Naive thymus-derived CD4-positive, alpha-beta T cell (primary cell): ENCODE measurements at regions not wholly inside any gene's neighbourhood (a gene's known extent, or its start where the extent isn't known, plus 50 kb on each side); places are given as distances from the start of the nearest gene placed in this dataset.

ENCODE experiments used
- ATAC-seq: fragments of 150-1000 bp; cut with Tn5 transposase; 2 replicates; pipeline ENCODE4 v1.10.0; 2021; ENCODE audit warnings: mild to moderate bottlenecking, moderate library complexity
- CTCF ChIA-PET: fragments of 350-600 bp; sonication (Branson Sonifier 250); formaldehyde crosslinking; loops from one replicate; lab custom pipeline; 2021; ENCODE audit warnings: antibody characterized with exemption; lab: Charles Lee
- POLR2A ChIA-PET: fragments of 350-600 bp; sonication (Branson Sonifier 250); formaldehyde crosslinking; loops from one replicate; lab custom pipeline; 2021; ENCODE audit warnings: antibody characterized with exemption, inconsistent platforms; lab: Charles Lee
- DNase-seq, 9 donors: peaks; one replicate each; pipeline versions ENCODE4 v3.0.0 to v3.0.0-alpha.2; 2020 to 2022; ENCODE audit warnings: mixed read lengths in 1 of 9
- H3K27ac ChIP-seq: one replicate; pipeline ENCODE4 v1.7.0; 2013; ENCODE audit warnings: mild to moderate bottlenecking, low read depth, low read length, moderate library complexity
- H3K27me3 ChIP-seq, 2 donors: one replicate each; pipeline ENCODE4 v1.7.0; 2013; ENCODE audit warnings: low read length in 2 of 2, mild to moderate bottlenecking in 2 of 2, moderate library complexity in 2 of 2; ENCODE audit not compliant: control insufficient read depth in 2 of 2, insufficient read depth in 2 of 2
- H3K36me3 ChIP-seq, 3 experiments: 1 replicate in 2 of 3; 2 replicates in 1 of 3; pipeline ENCODE4 v1.7.0; 2013; ENCODE audit warnings: low read length in 3 of 3, mild to moderate bottlenecking in 3 of 3, moderate library complexity in 1 of 3; ENCODE audit not compliant: insufficient read depth in 3 of 3, control insufficient read depth in 2 of 3
- H3K4me1 ChIP-seq, 2 donors: one replicate each; pipeline ENCODE4 v1.7.0; 2013; ENCODE audit warnings: low read length in 2 of 2, mild to moderate bottlenecking in 2 of 2, moderate library complexity in 1 of 2; ENCODE audit not compliant: control insufficient read depth in 2 of 2, insufficient read depth in 2 of 2
- H3K4me3 ChIP-seq: 2 replicates; pipeline ENCODE4 v1.7.0; 2013; ENCODE audit warnings: mild to moderate bottlenecking, low read length
- H3K9me3 ChIP-seq, 3 experiments: 1 replicate in 2 of 3; 2 replicates in 1 of 3; pipeline ENCODE4 v1.7.0; 2013; ENCODE audit warnings: low read length in 3 of 3; ENCODE audit not compliant: control insufficient read depth in 2 of 3
- H3K27ac Mint-ChIP-seq, 9 donors: one replicate each; pipeline ENCODE4 v1.8.0; 2020 to 2022; ENCODE audit warnings: mixed read lengths in 9 of 9, mild to moderate bottlenecking in 8 of 9, moderate library complexity in 5 of 9, inconsistent platforms in 2 of 9
- H3K27me3 Mint-ChIP-seq, 5 donors: one replicate each; pipeline ENCODE4 v1.8.0; 2021 to 2022; ENCODE audit warnings: mixed read lengths in 5 of 5, mild to moderate bottlenecking in 1 of 5
- H3K36me3 Mint-ChIP-seq, 5 donors: one replicate each; pipeline ENCODE4 v1.8.0; 2020 to 2022; ENCODE audit warnings: mixed read lengths in 5 of 5, mild to moderate bottlenecking in 3 of 5, inconsistent platforms in 1 of 5
- H3K4me1 Mint-ChIP-seq, 7 donors: one replicate each; pipeline ENCODE4 v1.8.0; 2020 to 2022; ENCODE audit warnings: mixed read lengths in 7 of 7, mild to moderate bottlenecking in 3 of 7, inconsistent platforms in 1 of 7
- H3K4me3 Mint-ChIP-seq, 10 donors: one replicate each; pipeline ENCODE4 v1.8.0; 2020 to 2022; ENCODE audit warnings: mild to moderate bottlenecking in 10 of 10, mixed read lengths in 10 of 10, moderate library complexity in 6 of 10, inconsistent platforms in 2 of 10
- H3K9me3 Mint-ChIP-seq, 11 donors: one replicate each; pipeline ENCODE4 v1.8.0; 2020 to 2022; ENCODE audit warnings: mixed read lengths in 11 of 11, mild to moderate bottlenecking in 4 of 11, inconsistent platforms in 1 of 11, moderate library complexity in 1 of 11
- intact Hi-C, 2 donors: fragments of 100-400 bp; cut with micrococcal nuclease; formaldehyde crosslinking; loops; one replicate each; pipeline ENCODE4 v1.15.1; 2023

DNA sequence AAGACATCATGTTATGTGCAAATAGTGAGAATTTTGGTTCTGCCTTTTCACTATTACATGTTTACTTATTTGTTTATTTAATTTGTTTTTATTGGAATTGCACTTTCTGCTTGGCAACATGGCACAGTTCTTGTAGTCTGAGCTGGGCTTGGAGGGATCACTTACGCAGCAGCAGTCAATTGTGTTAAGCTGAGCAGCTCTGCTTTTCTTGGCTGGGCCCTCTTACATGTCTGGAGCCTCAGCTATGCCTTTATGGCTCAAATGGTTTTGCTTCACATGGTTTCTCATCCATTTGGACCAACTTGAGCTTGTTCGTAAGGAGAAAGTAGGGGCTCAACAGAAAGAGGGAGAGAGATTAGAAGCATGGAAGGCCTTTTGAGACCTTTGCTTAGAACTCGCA lies 327.5 kb upstream of the EPHA7 start:
- Histone ChIP-seq H3K27ac (no peak overlapping the region), H3K9me3 (no peaks in the 10 kb centered on the region), H3K36me3 (no peaks in the 10 kb centered on the region), H3K27me3 (no peaks in the 10 kb centered on the region), H3K4me3 (no peak overlapping the region), H3K4me1 (no peaks in the 10 kb centered on the region)
- Mint-ChIP-seq H3K9me3 (peaks cover 0 to 13% (median under 1%) of the 10 kb centered on the region in 11 donors), H3K36me3 (no peaks in the 10 kb centered on the region), H3K4me1 (no peaks in the 10 kb centered on the region), H3K27ac (no peak overlapping the region), H3K4me3 (no peak overlapping the region), H3K27me3 (no peaks in the 10 kb centered on the region)
- ATAC-seq (no peak), DNase-seq (no peak)
- CTCF ChIA-PET = no interaction called here
- intact Hi-C loops = no loop called here
- POLR2A ChIA-PET = no interaction called here

DNA sequence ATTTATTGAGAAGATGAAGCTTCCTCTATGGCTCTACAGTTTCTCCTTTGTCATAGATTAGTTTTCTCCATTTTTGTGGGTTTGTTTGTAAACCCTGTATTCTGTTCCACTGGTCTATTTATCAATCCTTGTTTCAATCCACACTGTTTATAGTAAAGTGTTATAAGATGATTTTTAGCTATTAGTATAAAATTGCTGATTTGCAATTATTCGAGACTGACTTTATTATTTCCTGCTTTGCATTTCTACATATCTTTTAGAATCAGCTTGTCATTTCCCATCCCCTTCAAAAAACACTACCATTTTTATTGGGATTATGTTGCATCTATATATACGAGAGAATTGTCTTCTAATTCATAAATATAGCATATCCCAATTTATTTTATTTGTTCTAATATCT lies 325.9 kb upstream of the EPHA7 start:
- H3K36me3 ChIP-seq = no peaks in the 10 kb centered on the region
- DNase-seq (no peak), ATAC-seq (no peak)
- ChIA-PET CTCF (no interaction called here), POLR2A (no interaction called here)
- Mint-ChIP-seq H3K4me3 (no peak overlapping the region), H3K27me3 (no peaks in the 10 kb centered on the region), H3K27ac (no peak overlapping the region), H3K4me1 (no peaks in the 10 kb centered on the region), H3K36me3 (no peaks in the 10 kb centered on the region), H3K9me3 (peaks cover 0 to 21% (median 4%) of the 10 kb centered on the region in 11 donors)
- no peak overlapping the region for H3K27ac ChIP-seq
- no peak overlapping the region for H3K4me3 ChIP-seq
- no peaks in the 10 kb centered on the region for H3K9me3 ChIP-seq
- H3K4me1 ChIP-seq = no peaks in the 10 kb centered on the region
- intact Hi-C loops = no loop called here
- no peaks in the 10 kb centered on the region for H3K27me3 ChIP-seq

DNA sequence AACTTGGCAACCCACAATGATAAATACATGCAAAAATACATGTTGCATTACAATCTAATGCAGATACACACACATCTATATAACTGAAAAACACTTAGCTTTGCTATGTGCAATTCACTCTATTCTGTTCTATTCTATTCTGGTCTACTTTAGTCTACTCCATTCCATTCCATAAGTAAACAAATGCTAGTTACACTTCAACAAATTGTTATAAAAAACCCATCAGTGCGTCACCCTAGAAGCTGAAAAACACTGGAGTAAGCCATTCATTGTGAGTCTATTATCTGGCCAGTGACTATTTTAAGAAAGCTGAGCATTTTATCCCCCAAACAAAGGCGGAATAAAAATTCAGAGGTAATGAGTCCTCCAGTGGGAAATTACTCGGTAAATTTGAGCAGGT lies 315.7 kb upstream of the EPHA7 start:
- Histone ChIP-seq H3K4me1 (no peaks in the 10 kb centered on the region), H3K4me3 (no peak overlapping the region), H3K36me3 (no peaks in the 10 kb centered on the region), H3K9me3 (no peaks in the 10 kb centered on the region), H3K27ac (no peak overlapping the region), H3K27me3 (no peaks in the 10 kb centered on the region)
- no peaks in the 10 kb centered on the region for H3K36me3 Mint-ChIP-seq
- no peak for ATAC-seq
- intact Hi-C loops = no loop called here
- no peak overlapping the region for H3K27ac Mint-ChIP-seq
- H3K9me3 Mint-ChIP-seq = peaks cover 0 to 15% (median 3%) of the 10 kb centered on the region in 11 donors
- ChIA-PET POLR2A (no interaction called here), CTCF (no interaction called here)
- no peak overlapping the region for H3K4me3 Mint-ChIP-seq
- H3K4me1 Mint-ChIP-seq = no peaks in the 10 kb centered on the region
- no peak for DNase-seq
- no peaks in the 10 kb centered on the region for H3K27me3 Mint-ChIP-seq

DNA sequence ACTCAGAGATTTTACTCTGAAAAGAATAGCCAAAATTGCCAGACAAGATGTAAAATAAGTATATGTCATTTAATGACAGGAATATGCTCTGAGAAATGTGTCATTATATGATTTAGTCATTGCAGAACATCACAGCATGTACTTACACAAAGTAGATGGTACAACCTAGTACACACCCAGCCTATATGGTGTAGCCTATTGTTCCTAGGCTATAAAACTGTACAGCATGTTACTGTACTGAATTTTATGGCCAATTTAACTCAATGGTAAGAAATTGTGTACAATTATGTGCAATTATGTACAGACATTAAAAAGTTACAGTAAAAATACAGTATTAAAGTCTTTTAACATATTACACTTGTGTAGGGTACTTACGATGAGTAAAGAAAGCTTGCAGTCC lies 311.9 kb upstream of the EPHA7 start:
- no peaks in the 10 kb centered on the region for H3K27me3 Mint-ChIP-seq
- intact Hi-C loops = no loop called here
- no peaks in the 10 kb centered on the region for H3K36me3 ChIP-seq
- H3K9me3 ChIP-seq = no peaks in the 10 kb centered on the region
- no peak overlapping the region for H3K4me3 Mint-ChIP-seq
- H3K4me1 Mint-ChIP-seq = no peaks in the 10 kb centered on the region
- no peaks in the 10 kb centered on the region for H3K4me1 ChIP-seq
- DNase-seq = no peak
- ATAC-seq = no peak
- ChIA-PET CTCF (no interaction called here), POLR2A (no interaction called here)
- no peak overlapping the region for H3K27ac Mint-ChIP-seq
- no peak overlapping the region for H3K27ac ChIP-seq
- no peaks in the 10 kb centered on the region for H3K27me3 ChIP-seq
- no peaks in the 10 kb centered on the region for H3K36me3 Mint-ChIP-seq
- no peak overlapping the region for H3K4me3 ChIP-seq
- H3K9me3 Mint-ChIP-seq = peaks cover 0 to 15% (median 4%) of the 10 kb centered on the region in 11 donors

DNA sequence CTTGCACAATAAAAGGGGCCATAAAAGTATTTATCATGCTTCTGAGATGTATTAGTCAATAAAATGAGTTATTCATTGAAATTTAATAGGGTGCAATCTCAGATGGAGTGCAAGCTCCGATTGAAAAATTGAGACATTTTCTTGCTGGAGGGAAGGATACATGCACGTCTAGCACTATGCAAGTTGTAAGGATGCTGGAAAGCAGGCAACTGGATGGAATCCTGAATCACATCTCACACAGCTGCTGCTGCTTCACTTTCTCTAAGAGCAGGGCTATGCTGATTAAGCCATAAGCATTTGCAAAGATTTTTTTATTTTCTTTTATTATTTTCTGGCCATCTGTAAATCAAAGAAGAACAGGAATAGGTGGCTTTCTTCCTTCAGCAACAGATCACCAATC lies 308.8 kb upstream of the EPHA7 start:
- H3K4me3 Mint-ChIP-seq = no peak overlapping the region
- ATAC-seq = no peak
- CTCF ChIA-PET = no interaction called here

DNA sequence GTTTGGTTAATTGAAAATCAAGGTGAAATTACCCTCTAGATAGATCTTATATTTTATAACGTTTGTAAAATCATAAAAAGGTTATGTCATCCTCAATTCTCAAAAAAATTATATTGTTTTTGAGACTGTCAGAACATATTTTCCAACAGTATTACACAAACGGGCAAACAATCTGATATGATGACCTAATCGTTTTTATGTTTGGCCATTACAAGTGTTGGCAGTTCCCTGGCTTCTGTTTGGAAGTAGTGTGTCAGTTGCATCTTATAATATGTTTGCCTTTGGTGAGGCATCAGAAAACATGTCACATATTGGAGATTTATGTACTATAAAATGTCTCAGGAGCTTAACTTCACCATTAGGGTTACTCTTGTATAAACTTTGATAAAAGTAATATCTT lies 308.1 kb upstream of the EPHA7 start:
- no peak overlapping the region for H3K4me3 ChIP-seq
- no peaks in the 10 kb centered on the region for H3K36me3 ChIP-seq
- no peaks in the 10 kb centered on the region for H3K4me1 ChIP-seq
- ATAC-seq (no peak), DNase-seq (no peak)
- no peak overlapping the region for H3K27ac ChIP-seq
- ChIA-PET POLR2A (no interaction called here), CTCF (no interaction called here)
- no peaks in the 10 kb centered on the region for H3K27me3 ChIP-seq
- H3K4me1 Mint-ChIP-seq = no peaks in the 10 kb centered on the region
- intact Hi-C loops = no loop called here
- H3K36me3 Mint-ChIP-seq = no peaks in the 10 kb centered on the region
- H3K27me3 Mint-ChIP-seq = no peaks in the 10 kb centered on the region
- no peak overlapping the region for H3K27ac Mint-ChIP-seq
- H3K9me3 ChIP-seq = no peaks in the 10 kb centered on the region
- H3K9me3 Mint-ChIP-seq = peaks cover 0 to 11% (median 4%) of the 10 kb centered on the region in 11 donors
- no peak overlapping the region for H3K4me3 Mint-ChIP-seq

More for the DNA sequence above, 308.8 kb upstream of the EPHA7 start:
- H3K9me3 Mint-ChIP-seq = peaks cover 0 to 11% (median 4%) of the 10 kb centered on the region in 11 donors
- DNase-seq = no peak
- POLR2A ChIA-PET = no interaction called here
- Histone ChIP-seq H3K4me1 (no peaks in the 10 kb centered on the region), H3K27me3 (no peaks in the 10 kb centered on the region), H3K9me3 (no peaks in the 10 kb centered on the region), H3K27ac (no peak overlapping the region), H3K36me3 (no peaks in the 10 kb centered on the region), H3K4me3 (no peak overlapping the region)
- no peaks in the 10 kb centered on the region for H3K27me3 Mint-ChIP-seq
- no peak overlapping the region for H3K27ac Mint-ChIP-seq
- intact Hi-C loops = no loop called here
- H3K36me3 Mint-ChIP-seq = no peaks in the 10 kb centered on the region
- H3K4me1 Mint-ChIP-seq = no peaks in the 10 kb centered on the region

DNA sequence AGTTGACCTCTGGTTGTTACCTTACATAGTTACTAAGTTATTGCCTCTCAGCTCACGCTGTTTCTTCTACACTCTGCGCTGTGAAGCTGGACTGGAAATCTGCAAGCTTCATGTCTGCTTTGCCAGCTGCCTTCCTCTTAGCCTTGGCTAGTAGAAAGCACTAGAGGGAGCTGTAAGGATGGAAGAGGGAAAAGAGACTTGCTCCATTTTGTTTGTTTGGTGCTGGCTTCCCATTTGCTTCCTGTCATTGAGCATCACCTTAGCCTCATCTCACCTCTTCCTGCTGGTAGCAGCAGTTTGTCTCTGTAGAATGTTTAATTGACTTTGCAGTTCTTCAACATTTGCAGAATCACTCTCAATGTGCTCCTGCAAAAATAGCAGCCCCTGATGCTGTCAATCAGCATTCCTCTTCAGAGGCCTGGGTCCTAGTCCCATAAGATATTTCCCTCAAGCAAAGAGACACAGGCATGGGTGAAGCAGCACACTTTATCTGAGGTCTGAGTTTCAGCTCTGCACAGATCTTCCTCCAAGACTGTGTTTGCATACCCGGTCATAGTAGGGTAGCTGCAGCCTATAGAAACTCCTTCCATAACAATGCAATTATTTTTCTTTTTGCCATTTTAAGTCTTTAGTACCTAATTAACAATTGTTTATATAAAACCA lies 302.2 kb upstream of the EPHA7 start:
- peaks cover 0 to 15% (median 2%) of the 10 kb centered on the region in 11 donors for H3K9me3 Mint-ChIP-seq
- Histone ChIP-seq H3K4me3 (no peak overlapping the region), H3K27ac (no peak overlapping the region), H3K9me3 (peaks cover 0 to 1% (median 0%) of the 10 kb centered on the region in 3 experiments), H3K27me3 (no peaks in the 10 kb centered on the region), H3K4me1 (no peaks in the 10 kb centered on the region), H3K36me3 (no peaks in the 10 kb centered on the region)
- no peak overlapping the region for H3K27ac Mint-ChIP-seq
- POLR2A ChIA-PET = no interaction called here
- intact Hi-C loops = no loop called here
- no peaks in the 10 kb centered on the region for H3K36me3 Mint-ChIP-seq
- no peak overlapping the region for H3K4me3 Mint-ChIP-seq
- CTCF ChIA-PET = no interaction called here
- H3K4me1 Mint-ChIP-seq = no peaks in the 10 kb centered on the region
- H3K27me3 Mint-ChIP-seq = no peaks in the 10 kb centered on the region
- ATAC-seq (no peak), DNase-seq (no peak)
